Hippocampal formation (tissue), 2 donors: ENCODE measurements at regions not wholly inside any gene's neighbourhood (a gene's known extent, or its start where the extent isn't known, plus 50 kb on each side); places are given as distances from the start of the nearest gene placed in this dataset.
A peak's percentile ranks its signal among the peaks of the same experiment; 100 is the strongest.
"Not testable (repeated sequence)": the region's sequence is repeated elsewhere in the genome, so short reads cannot be mapped to it uniquely, and the experiment has no call there.

Experiments
- DNase-seq, 2 donors: peaks; one replicate each; lab custom pipeline; 2025; lab: John Stamatoyannopoulos, UW

DNA sequence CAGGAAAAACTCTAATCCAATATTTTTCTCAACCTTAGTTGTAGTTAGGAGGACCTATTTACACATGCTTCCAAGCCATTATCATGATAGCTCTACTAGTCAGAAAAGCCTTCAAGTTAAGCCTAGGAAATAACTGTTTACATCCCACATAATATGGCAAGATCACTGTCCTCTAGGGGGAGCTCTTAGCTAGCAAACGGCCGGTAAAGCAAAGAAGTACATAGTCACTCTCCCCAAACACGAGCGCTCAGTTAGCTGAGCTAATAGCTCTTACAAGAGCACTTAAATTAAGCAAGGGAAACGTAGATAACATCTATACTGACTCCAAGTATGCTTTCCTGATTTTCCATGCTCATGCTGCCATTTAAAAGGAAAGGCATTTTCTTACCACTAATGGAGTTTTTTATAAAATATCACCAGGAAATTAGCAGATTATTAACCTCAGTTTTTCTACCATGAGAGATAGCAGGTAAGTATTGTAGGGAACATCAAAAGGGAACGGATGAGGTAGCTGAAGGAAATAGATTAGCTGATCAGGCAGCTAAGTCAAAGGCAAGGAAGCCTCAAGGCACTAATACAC, 100.6 kb upstream of the PABPC3 start:
- DNase-seq: peak; percentile 46 to 86

DNA sequence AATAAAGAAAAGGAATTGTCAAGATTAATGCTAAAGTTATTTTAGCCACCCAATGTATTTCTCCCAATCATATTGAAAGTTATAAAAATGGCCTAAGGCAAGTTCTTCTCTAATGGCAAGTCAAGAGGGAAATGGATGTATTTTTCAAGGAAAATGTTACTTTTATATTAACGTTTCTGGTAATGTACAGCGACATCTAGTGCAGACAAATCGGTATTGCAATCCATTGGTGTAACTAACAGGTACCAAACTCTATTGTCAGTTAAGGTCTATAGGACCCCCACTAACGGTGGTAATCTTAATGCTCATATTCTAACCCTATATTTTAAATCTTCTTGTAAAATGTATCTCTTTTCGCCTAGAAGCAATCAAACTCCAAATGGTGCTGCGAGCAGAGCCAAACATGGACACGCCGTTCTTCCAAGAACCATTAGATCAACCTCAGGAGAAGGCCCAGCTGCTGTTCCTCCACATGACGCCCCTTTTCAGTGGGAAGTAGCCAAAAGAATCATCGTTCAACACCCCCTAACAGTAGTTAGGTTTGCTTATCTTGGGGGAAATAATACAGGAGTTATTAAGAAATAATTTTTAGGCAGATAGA, 98.5 kb upstream of the PABPC3 start:
- DNase-seq: peak in 1 of 2 donors; percentile 31

DNA sequence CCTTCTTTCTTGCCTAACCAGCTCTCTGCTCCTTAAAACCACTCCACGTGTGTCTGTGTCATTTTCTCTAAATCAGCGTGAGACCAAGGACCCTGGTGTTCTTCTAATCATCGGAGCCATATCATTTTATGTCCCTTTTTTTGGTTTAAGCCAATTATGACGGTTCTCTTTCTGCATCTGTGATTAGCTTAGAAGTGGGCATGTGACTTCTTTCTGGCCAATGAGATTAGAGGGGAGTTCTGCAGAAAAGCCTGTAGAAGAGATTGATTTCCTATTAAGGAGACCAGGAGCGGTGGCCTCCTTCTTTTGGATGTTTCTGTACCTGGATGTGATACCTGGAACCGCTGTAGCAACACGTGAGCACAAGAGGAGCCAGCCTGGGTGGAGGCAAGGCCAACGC, 97.5 kb upstream of the PABPC3 start:
- no peak for DNase-seq

DNA sequence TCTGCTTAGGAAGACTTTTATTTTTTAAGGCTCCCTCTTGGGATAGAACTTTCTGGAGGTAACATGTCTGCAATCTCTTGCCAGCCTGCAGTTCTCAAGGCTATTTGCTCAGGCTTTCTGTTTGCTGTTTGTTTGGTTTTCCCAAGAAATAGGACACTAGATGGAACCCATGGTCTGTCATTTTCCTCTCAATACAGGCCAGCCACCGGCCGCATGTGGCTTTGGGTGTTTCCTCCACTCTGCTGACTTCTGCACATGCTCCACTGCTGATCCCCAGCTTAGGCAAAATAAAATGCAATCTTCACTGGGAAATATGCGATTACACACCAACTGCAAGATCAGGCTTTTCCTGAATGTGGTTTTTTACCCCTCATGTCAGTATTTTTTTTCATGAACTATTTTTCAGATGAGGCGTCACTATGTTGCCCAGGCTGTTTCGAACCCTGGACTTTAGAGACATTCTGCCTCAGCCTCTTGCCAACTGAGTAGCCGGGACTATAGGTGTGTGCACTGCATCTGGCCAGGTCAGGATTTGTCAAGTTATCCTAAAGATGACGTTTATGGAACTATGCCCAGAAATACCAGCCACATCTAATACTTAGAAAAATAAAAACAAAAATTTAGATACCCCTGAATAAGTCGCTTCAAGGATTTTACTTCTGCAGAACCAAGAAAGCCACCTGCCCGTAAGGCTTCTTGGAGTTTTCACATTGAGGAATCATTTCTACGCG, 94.3 kb upstream of the PABPC3 start:
- no peak for DNase-seq

DNA sequence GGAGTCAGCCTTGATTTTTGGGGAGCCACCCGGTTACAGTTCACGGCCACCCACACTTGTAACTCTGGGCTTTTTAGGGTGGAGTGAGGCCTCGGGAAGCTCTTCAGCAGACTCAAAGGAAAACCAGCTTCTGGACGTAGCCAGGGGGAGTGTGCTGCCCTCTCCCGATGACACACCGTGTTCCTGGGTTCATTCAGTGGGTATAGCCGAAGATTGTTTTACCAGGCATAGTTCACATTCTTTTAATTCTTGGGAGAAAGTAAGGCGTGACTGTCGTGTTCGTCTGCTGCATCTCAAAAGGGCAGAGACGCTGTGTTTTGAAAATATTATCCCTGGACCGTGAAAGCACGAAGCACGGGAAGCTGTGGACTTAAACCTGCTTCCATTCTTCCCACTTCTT, 93.6 kb upstream of the PABPC3 start:
- not testable (repeated sequence) for DNase-seq

DNA sequence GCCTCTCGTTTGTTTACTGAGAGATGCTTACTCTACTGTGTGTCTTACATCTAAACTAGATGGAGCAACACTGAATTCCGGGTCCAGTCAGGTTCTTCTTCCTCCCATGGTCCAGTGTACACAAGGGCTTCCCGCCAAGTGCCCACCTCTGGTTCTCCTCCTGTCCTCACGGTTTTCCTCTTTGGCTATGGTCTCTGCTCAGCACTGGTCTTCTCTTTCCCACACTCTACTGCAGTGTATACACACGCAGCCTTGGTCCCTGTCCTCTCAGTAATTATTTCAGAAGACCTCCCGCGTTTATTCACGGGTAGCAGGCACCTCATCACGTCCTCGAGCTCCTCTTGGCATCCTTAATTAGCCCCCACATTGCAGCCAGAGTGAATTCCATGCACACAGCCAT, 91.4 kb upstream of the PABPC3 start:
- DNase-seq: not testable (repeated sequence)

DNA sequence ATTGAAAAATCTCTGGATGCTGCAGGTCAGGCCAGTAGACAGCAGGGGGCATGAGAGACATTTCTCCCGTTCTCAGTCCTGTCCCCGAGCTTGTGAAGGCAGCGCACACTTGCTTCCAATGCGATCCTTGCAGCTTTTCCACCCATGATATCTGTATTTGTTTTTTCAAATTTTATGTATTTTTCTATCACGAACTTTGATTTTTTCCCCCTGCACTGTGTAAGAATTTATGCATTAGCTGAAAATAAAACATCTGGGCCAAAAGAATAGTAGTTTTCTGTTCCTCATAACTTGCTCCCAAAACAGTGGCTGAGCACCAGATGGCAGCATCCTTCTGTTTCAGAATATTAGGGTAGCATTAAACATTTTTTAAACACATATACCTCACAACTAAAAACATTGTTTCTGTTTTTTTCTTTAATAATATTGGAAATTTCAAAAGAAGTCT, 90.9 kb upstream of the PABPC3 start:
- DNase-seq: peak in 1 of 2 donors; percentile 65

DNA sequence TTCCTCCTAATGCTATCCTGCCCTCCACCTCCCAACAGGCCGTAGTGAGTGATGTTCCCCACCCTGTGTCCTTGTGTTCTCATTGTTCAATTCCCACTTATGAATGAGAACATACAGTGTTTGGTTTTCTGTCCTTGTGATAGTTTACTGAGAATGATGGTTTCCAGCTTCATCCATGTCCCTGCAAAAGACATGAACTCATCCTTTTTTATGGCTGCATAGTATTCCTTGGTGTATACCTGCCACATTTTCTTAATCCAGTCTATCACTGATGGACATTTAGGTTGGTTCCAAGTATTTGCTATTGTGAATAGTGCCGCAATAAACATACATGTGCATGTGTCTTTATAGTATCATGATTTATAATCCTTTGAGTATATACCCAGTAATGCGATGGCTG, 88.5 kb upstream of the PABPC3 start:
- not testable (repeated sequence) for DNase-seq

DNA sequence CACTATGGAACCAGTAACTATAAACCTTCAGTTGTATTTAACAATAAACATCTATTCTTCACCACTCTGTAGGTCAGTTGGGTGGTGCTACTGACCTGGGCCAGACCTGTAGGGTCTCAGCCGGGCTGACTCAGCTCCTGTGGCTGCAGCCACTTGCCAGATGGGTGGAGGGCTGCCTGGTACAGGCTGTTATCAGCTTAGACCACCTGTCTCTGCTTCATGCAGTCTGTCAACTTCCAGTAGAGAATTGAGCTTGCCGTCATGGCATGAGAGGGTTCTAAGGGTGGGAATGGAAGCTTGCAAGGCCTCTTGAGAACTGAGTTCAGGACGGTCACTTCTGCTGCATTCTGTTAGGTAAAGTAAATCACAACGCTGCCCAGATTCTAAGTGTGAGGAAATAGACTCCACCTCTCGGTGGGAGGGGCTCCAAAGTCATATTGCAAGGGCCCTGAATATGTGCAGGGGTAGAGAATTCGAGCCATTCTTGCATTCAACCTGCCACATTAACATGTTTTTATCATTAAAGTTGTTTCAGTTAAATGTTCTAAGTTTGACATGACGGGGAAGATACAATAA, 81.5 kb upstream of the PABPC3 start:
- DNase-seq: not testable (repeated sequence)

DNA sequence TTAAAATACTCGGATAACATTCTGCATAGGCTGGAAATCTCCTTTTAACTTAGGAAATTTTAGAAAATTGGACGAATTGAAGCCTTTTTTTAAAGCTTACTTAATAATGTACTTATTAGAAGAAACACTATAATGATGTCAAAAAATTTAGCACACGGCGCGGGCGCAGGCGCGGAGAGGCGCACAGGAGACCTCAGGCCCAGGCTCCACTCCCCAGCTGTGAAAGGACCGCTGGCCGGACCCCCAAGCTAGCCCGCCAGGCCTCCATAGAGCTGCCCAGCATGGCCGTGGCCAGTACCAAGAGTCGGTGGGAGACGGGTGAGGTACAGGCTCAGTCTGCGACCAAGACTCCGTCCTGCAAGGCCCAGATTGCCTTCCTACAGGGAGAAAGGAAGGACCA, 78.8 kb upstream of the PABPC3 start:
- not testable (repeated sequence) for DNase-seq

DNA sequence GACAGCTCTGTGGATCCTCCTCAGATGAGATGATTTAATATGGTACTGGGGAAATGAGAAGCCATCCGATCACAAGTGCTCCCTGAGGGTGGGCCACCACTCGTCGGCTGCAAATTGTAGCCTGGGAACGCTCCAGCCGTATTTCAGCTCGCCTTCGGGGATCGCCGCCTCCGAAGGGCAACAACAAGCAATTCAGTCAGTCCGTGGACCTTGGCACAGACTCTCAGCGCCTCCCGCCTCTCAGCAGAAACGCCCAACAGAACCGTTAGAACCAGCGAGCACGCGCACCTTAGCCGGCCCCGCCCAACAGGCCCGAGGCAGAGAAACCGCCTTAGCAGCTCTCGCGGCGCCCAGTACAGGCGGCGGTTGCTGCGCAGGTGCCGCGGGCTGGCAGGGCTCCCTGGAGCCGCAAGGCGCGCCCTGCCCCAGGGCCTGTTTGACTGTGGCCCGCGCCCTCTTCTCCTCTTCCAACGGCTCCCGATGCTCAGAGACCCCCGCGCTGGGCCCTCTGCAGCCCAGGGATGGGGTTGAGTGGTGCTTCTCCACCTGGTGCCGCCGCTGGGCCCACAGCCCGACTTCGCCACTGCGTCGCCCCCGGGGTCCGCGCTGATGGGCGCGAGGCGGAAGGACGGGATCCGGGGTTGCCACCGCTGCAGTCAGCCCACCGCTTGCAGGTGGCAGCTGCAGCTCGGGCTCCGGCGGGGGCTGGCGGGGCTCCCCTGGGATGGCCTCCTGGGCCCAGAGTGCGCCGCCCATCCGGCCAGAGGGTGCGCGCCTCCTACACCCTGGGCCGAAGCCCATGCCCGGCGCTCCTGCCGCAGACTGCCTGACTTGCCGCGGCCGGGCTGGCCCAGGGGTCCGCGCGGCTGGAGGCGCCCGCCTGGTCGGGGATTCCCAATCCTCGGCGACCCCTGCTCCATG, 77.9 kb upstream of the PABPC3 start:
- DNase-seq: peak in 1 of 2 donors; percentile 21

DNA sequence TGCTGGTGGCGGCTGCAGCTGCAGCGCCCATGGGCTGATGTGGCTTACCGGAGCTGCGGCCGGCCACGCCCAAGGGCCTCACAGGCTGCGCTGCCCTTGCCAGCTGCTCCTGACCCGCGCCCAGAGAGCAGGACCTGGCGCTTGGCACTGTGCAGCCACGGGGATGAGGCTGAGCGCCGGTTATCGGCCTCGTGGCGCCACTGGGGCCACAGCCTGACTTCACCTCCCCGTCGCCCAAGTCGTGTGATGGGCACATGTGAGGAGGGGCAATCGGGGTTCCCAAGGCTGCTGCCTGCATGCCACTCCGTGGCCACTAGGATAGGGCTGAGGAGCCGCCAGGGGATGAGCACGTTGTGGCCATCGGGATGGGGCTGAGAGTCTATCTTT, 77.2 kb upstream of the PABPC3 start:
- DNase-seq: no peak

DNA sequence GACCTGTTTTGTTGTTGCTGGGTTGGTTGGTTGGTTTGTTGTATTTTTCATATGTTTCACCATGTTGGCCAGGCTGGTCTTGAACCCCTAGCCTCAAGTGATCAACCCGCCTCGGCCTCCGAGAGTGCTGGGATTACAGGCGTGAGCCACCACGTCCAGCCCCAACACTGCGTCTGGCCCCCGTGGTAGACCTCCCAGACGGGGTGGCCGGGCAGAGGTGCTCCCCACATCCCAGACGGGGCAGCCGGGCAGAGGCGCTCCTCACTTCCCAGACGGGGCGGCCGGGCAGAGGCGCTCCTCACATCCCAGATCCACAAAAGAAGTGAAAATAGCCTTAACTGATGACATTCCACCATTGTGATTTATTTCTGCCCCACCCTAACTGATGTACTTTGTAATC, 76.2 kb upstream of the PABPC3 start:
- DNase-seq: not testable (repeated sequence)

DNA sequence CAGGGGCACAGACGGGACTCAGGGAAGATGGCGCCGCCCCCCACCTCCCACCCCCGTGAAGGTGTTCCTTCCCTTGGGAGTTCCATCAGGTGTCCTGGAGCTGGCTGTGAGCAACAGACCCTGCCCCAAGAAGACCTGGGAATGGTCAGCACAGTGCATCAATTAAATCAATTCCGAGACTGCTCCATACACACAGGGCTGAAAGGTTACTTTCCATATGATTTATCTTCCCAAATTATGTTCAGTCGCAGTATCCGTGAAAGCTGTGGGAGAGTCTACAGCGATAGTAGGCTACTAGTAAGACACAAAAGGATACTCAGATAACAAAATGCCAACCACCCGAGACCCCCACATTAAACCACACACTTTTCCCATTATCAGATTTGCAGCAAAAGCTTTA, 71.8 kb upstream of the PABPC3 start:
- DNase-seq: no peak

DNA sequence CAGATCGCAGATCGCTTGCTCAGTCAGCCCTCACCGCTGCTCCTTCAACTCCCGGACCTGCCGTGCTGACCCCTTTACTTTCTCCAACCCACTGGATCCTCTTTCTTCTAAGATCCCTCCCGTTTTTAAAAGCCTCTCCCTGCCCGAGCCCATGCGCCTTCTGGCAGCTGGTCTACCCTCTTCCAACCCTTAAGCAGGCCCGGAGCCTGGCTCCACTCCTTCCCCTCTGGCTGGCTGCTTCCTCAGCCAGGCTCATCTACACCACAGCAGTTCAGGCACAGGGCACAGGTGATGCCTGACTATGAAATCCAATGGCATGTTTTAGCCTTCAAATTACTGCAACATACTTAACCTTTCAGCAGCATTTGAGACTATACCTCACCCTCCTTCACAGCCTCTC, 63.8 kb upstream of the PABPC3 start:
- DNase-seq: no peak

DNA sequence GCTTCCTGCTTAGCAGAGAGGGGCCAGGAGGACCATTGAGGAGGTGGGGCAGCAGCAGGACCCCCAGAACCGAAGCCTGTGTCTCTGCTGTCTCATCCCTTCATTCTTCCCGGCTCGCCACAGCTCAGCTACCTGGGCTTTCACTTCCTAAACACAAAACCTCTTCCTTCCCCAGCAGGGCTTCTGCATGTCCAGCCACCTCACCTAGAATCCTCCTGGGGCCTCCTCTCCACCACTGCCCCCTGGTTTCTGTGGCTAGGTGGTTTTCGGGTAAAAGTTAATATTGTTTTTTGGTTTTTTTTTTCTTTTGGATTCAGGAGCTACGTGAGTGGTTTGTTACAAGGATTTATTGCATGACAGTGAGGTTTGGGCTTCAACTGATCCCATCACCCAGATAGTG, 61.8 kb upstream of the PABPC3 start:
- no peak for DNase-seq

DNA sequence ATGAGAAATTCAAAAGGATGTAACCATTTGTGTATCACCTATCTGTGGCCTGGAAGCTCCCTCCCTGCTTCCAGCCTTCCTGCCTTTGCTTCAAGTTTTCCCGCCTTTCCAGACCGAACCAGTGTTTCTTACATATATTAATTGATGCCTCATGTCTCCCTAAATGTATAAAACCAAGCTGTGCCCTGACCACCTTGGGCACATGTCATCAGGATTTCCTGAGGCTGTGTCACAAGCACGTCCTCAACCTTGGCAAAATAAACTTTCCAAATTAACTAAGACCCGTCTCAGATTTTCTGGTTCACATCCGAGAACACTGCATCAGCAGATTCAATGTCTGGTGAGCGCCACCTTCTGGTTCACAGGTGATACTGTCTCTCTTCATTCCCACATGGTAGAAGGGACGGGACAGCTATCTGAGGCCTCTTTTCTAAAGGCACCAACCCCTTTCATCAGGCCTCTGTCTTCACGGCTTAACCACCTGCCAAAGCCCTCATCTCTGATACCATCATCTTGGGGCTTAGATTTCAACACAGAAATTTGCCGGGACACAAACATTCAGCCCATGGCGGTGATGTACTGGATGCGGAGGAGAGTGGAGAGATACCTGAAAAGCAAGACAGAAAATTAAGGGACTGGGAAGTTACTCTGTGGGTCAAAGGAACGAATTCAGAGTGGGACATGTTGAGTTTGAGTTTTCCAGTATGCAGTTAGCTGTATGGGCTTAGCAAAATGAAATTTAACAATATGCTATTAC, 58.7 kb upstream of the PABPC3 start:
- DNase-seq: peak; percentile 43 to 79

DNA sequence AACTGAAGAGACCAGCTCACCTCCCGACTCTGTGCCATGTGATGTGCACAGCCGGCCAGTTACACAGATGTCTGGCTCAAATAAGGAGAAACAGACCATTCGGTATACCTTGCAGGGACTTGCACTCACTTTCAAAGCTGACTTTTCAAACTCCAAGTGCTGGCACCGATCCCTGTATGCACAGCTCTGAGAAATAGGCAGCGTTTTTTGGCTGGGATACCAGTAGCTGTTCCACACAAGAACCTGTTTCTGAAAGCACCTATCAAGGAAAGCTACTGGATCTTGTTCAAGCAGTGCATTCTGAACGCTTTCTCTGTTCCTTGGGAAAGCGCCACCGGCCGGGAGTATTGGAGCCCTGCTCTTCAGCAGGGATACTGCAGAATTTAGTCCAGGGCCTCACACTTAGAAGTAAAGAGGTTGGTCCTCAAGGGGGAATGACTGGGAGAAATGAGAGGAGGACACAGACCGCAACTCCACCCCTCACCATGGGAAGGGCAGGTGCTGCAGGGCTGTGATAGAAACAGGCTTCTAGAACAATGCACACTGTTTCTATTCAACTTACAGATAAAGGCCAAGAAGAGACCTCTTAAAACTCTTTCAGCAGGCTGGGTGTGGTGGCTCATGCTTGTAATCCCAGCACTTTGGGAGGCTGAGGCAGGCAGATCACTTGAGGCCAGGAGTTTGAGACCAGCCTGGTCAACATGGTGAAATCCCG, 53.6 kb upstream of the PABPC3 start:
- no peak for DNase-seq

DNA sequence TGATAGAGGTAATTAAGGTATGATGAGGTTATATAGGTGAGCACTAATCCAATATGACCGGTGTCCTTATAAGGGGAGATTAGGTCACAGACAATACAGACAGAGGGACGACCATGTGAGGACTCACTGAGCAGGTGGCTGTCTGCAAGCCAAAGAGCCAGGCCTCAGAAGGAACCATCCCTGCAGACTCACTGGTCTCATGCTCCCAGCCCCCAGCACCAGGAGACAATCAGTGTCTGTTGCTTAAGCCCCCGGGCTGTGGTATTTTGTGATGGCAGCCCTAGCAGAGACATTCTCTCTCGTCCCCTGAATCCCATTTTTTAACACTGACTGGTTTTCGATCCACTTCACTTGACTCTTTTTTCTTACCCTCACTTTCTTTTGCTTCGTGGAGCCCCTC, 51.9 kb upstream of the PABPC3 start:
- DNase-seq: no peak
